ENCODE measurements at regions not wholly inside any gene's neighbourhood (a gene's known extent, or its start where the extent isn't known, plus 50 kb on each side); places are given as distances from the start of the nearest gene placed in this dataset.
"Not testable (repeated sequence)": the region's sequence is repeated elsewhere in the genome, so short reads cannot be mapped to it uniquely, and the experiment has no call there.

- no peaks in the 10 kb centered on the region for H3K27me3 ChIP-seq
- TF ChIP-seq CTCF (IDR thresholded peaks at IDR 0.05; ENCODE audit: low read depth, low read length), result no peak
- DNase-seq, result no peak
- no peaks in the 10 kb centered on the region for H3K36me3 ChIP-seq
- H3K9me3 ChIP-seq, result no peaks in the 10 kb centered on the region
- no peak overlapping the region for H3K4me3 ChIP-seq (ENCODE audit: low read depth, low read length)
- no peaks in the 10 kb centered on the region for H3K4me1 ChIP-seq
Observed at GRCh38 chr12:131331148-131331750, 377.5 kb downstream of the ADGRD1 start.

DNA sequence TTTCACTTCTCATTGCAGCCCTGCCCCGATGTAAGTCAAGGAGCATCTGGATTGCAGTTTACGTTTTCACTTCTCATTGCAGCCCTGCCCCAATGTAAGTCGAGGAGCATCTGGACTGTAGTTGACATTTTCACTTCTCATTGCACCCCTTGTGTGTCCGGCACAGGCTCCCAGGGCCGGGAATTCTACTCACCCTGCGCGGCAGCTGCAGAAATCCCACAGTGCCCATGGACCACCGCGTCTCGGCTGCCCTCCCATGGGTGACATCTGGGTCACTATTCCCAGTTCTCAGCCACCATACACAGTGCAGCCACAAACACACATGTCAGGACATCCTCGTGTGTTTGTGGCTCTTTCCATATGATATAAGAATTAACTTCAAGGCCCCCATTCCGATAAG is 378.5 kb downstream of the ADGRD1 start:
- Histone ChIP-seq H3K9me3 (no peaks in the 10 kb centered on the region), H3K27me3 (no peaks in the 10 kb centered on the region), H3K4me1 (no peaks in the 10 kb centered on the region), H3K4me3 (ENCODE audit: low read depth, low read length) (no peak overlapping the region), H3K36me3 (no peaks in the 10 kb centered on the region)
- no peak for TF ChIP-seq CTCF (IDR thresholded peaks at IDR 0.05; ENCODE audit: low read depth, low read length)
- DNase-seq, result no peak

GRCh38 chr12:131333136-131333535 is 377.8 kb upstream of the SFSWAP start:
- no peak overlapping the region for H3K4me3 ChIP-seq (ENCODE audit: low read depth, low read length)
- no peak for DNase-seq
- H3K9me3 ChIP-seq, result no peaks in the 10 kb centered on the region
- H3K27me3 ChIP-seq, result no peaks in the 10 kb centered on the region
- no peaks in the 10 kb centered on the region for H3K36me3 ChIP-seq
- no peaks in the 10 kb centered on the region for H3K4me1 ChIP-seq
- no peak for TF ChIP-seq CTCF (IDR thresholded peaks at IDR 0.05; ENCODE audit: low read depth, low read length)

- H3K36me3 ChIP-seq, result no peaks in the 10 kb centered on the region
- no peaks in the 10 kb centered on the region for H3K27me3 ChIP-seq
- no peaks in the 10 kb centered on the region for H3K9me3 ChIP-seq
- no peak for DNase-seq
- H3K4me1 ChIP-seq, result no peaks in the 10 kb centered on the region
- H3K4me3 ChIP-seq (ENCODE audit: low read depth, low read length), result no peak overlapping the region
- no peak for TF ChIP-seq CTCF (IDR thresholded peaks at IDR 0.05; ENCODE audit: low read depth, low read length)
Observed at GRCh38 chr12:131333621-131334440, 377.1 kb upstream of the SFSWAP start.

GRCh38 chr12:131334835-131335234 is 376.1 kb upstream of the SFSWAP start:
- H3K4me3 ChIP-seq (ENCODE audit: low read depth, low read length), result no peak overlapping the region
- H3K36me3 ChIP-seq, result no peaks in the 10 kb centered on the region
- DNase-seq, result no peak
- no peaks in the 10 kb centered on the region for H3K4me1 ChIP-seq
- no peak for TF ChIP-seq CTCF (IDR thresholded peaks at IDR 0.05; ENCODE audit: low read depth, low read length)
- H3K27me3 ChIP-seq, result no peaks in the 10 kb centered on the region
- no peaks in the 10 kb centered on the region for H3K9me3 ChIP-seq

DNA sequence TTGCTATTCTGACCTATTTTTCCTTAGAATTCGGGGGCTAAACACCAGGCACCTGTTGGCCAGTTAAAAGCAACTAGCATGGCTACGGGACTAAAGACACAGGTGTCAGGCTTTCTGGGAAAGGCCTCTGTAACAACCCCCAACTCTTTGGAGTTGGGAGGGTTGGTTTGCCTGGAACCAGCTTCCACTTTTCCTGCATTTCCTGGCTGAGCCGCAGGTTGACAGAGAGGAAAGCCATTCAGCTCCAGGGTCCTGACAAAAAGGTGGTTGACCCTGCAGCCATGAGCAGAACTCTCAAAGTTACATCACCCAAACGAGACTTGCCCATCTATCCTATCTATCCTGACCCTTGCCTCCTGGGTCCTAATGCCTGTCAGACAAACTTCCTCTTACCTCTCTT is 375.4 kb upstream of the SFSWAP start:
- Histone ChIP-seq H3K9me3 (no peaks in the 10 kb centered on the region), H3K27me3 (no peaks in the 10 kb centered on the region), H3K36me3 (no peaks in the 10 kb centered on the region), H3K4me3 (ENCODE audit: low read depth, low read length) (no peak overlapping the region), H3K4me1 (no peaks in the 10 kb centered on the region)
- no peak for DNase-seq
- no peak for TF ChIP-seq CTCF (IDR thresholded peaks at IDR 0.05; ENCODE audit: low read depth, low read length)

GRCh38 chr12:131337861-131338260 is 373.0 kb upstream of the SFSWAP start:
- not testable (repeated sequence) for H3K9me3 ChIP-seq

More at GRCh38 chr12:131337861-131338260, 373.0 kb upstream of the SFSWAP start:
- H3K4me1 ChIP-seq; DNase-seq; H3K4me3 ChIP-seq (ENCODE audit: low read depth, low read length); H3K36me3 ChIP-seq; H3K27me3 ChIP-seq: not testable (repeated sequence)

Measured in BE2C (cell line).